GM23338 (cell line): ENCODE measurements at regions not wholly inside any gene's neighbourhood (a gene's known extent, or its start where the extent isn't known, plus 50 kb on each side); places are given as distances from the start of the nearest gene placed in this dataset.

ENCODE experiments used
- EZH2 ChIP-seq: fragments of 200-600 bp; sonication (generic); IDR thresholded peaks from one replicate; pipeline ENCODE4 v1.8.0; 2017; ENCODE audit warnings: antibody characterized with exemption, mild to moderate bottlenecking, low read depth; ENCODE audit not compliant: unreplicated experiment
- EZH2phosphoT487 ChIP-seq: fragments of 200-600 bp; sonication (generic); IDR thresholded peaks from one replicate; pipeline ENCODE4 v1.8.1; 2018; ENCODE audit warnings: antibody characterized with exemption; ENCODE audit not compliant: unreplicated experiment
- POLR2AphosphoS5 ChIP-seq: IDR thresholded peaks from 2 replicates; pipeline ENCODE4 v1.6.1; 2016; ENCODE audit warnings: antibody characterized with exemption, low read depth
- TF ChIP-seq, protein P1 (sequence below), 2 experiments: fragments of 200-600 bp in 1 of 2; sonication (generic) in 1 of 2; conservative IDR thresholded peaks; 2 replicates each; pipeline versions ENCODE4 v1.5.1 to v1.6.1; 2016 to 2017; ENCODE audit warnings: antibody characterized with exemption in 2 of 2, low read depth in 2 of 2, mild to moderate bottlenecking in 2 of 2, moderate library complexity in 1 of 2
- TF ChIP-seq, protein P2 (sequence below): IDR thresholded peaks from one replicate; pipeline ENCODE4 v1.6.1; 2018; ENCODE audit warnings: antibody characterized with exemption; ENCODE audit not compliant: unreplicated experiment

DNA sequence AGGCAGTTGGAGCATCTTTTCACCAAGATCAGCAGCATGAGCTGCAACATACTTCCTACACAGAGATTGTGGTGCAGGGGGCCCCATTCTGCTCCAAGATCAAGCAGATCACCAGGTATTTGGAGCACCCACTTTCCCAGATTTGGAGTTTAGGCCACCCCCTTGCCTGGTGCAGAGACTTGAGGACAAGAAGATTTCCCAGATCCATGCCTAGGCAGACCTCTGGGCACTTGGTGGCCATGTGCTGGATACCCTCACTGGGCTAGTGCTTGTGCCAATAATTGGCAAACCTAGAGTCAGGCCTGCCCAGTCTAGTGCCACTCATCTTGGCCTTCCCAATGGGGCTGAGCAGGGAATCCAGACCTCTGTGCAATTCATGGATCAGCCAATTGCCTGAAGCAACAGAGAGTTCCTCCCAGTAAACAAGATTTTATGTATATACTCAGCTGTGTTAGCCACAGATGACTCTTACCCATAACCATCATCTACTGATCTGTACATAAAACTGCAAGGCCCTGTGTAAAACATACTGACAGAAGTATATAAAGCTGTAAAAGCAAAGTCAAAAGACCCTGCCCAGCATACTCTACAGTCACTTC is 228.4 kb upstream of the EMCN start:
- TF ChIP-seq, protein P1, sequence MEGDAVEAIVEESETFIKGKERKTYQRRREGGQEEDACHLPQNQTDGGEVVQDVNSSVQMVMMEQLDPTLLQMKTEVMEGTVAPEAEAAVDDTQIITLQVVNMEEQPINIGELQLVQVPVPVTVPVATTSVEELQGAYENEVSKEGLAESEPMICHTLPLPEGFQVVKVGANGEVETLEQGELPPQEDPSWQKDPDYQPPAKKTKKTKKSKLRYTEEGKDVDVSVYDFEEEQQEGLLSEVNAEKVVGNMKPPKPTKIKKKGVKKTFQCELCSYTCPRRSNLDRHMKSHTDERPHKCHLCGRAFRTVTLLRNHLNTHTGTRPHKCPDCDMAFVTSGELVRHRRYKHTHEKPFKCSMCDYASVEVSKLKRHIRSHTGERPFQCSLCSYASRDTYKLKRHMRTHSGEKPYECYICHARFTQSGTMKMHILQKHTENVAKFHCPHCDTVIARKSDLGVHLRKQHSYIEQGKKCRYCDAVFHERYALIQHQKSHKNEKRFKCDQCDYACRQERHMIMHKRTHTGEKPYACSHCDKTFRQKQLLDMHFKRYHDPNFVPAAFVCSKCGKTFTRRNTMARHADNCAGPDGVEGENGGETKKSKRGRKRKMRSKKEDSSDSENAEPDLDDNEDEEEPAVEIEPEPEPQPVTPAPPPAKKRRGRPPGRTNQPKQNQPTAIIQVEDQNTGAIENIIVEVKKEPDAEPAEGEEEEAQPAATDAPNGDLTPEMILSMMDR (conservative IDR thresholded peaks at IDR 0.05; ENCODE audit: low read depth in 2 of 2), result no peak
- TF ChIP-seq EZH2, result no peak
- TF ChIP-seq, protein P2, sequence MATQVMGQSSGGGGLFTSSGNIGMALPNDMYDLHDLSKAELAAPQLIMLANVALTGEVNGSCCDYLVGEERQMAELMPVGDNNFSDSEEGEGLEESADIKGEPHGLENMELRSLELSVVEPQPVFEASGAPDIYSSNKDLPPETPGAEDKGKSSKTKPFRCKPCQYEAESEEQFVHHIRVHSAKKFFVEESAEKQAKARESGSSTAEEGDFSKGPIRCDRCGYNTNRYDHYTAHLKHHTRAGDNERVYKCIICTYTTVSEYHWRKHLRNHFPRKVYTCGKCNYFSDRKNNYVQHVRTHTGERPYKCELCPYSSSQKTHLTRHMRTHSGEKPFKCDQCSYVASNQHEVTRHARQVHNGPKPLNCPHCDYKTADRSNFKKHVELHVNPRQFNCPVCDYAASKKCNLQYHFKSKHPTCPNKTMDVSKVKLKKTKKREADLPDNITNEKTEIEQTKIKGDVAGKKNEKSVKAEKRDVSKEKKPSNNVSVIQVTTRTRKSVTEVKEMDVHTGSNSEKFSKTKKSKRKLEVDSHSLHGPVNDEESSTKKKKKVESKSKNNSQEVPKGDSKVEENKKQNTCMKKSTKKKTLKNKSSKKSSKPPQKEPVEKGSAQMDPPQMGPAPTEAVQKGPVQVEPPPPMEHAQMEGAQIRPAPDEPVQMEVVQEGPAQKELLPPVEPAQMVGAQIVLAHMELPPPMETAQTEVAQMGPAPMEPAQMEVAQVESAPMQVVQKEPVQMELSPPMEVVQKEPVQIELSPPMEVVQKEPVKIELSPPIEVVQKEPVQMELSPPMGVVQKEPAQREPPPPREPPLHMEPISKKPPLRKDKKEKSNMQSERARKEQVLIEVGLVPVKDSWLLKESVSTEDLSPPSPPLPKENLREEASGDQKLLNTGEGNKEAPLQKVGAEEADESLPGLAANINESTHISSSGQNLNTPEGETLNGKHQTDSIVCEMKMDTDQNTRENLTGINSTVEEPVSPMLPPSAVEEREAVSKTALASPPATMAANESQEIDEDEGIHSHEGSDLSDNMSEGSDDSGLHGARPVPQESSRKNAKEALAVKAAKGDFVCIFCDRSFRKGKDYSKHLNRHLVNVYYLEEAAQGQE, result no peak
- TF ChIP-seq POLR2AphosphoS5, result no peak
- TF ChIP-seq EZH2phosphoT487, result no peak
